ENCODE measurements at regions not wholly inside any gene's neighbourhood (a gene's known extent, or its start where the extent isn't known, plus 50 kb on each side); places are given as distances from the start of the nearest gene placed in this dataset.

DNA sequence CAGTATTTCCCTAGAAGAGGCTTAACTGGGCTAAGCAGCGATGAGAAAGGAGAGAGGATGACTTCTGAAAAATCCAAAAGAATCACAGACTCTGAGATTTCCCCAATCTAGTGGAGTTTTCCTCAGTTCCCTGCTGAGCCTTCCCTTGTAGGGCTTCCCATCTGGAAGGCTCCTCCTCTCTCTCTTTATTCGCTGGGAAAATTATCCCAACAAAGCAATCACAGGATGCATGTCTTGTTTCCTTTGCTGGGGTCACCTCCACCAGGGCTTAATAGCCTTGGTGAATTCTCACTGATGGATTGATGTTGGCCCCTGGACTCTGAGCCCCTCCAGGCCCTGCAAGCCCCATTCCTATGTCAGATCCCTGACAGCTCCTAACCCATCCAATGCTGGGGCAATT is 69.8 kb upstream of the MAFB start:
- Mint-ChIP-seq H3K9me3 (no peaks in the 10 kb centered on the region), H3K36me3 (ENCODE audit: insufficient read depth in 2 of 2) (no peaks in the 10 kb centered on the region), H3K4me3 (no peak overlapping the region), H3K27me3 (ENCODE audit: low read depth) (no peaks in the 10 kb centered on the region), H3K27ac (no peak overlapping the region), H3K4me1 (ENCODE audit: low read depth) (peaks cover 23% of the 10 kb centered on the region)
- no peak for ATAC-seq (replicated peaks in 1 of 2)
- DNase-seq: no peak

DNA sequence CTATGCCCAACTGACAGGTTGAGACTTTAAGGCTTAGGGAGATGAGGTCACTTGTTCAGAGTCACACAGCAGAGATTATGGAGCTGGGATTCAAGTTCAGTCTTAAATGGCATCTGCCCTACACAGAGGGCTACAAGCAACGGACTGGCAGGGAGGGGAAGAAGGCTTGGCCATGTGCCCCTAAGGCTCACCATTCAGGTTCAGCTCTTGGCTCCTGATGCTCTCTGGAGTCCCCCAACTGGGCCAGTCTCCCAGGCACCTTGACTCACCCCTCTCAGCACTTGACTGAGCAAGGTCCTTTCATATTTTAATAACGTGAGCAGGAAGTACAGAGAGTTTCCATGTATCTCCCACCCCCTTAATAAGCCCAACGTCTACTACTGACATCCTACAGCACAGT is 71.4 kb upstream of the MAFB start:
- Mint-ChIP-seq H3K4me1 (ENCODE audit: low read depth) (peaks cover 23% of the 10 kb centered on the region), H3K9me3 (no peaks in the 10 kb centered on the region)

DNA sequence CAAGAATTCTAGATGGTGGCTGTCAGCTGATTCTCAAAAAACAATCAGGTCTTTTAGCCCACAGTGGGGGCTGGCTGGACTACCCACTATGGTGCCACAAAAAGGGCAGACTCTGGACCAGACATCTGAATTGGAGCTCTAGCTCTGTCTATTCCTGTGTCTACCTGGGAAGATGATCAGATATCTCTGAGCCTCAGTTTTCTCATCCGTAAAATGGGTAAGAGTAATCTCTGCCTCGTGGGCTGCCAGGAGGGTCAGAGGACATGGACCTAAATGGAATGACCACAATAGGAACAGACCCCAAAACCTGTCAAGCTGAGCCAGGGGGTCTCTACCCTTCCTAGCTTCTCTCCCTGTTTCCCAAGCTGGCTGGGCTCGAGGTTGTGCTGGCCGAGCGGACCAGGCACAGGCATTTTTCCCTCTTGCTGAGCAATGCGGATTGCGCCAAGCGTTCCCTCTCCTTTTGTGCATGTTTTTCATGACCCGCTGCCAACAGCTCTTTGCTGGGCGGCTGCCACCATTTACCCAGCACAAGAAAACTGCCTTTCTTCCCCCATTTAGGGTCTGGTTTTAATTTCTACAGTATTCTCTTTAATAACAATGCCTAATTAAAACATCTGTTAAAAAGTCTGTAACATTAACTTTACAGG is 74.7 kb upstream of the MAFB start:
- ATAC-seq (replicated peaks in 1 of 2): no peak

More for the DNA sequence above, 71.4 kb upstream of the MAFB start:
- Mint-ChIP-seq H3K27me3 (ENCODE audit: low read depth) (no peaks in the 10 kb centered on the region), H3K27ac (no peak overlapping the region), H3K36me3 (ENCODE audit: insufficient read depth in 2 of 2) (no peaks in the 10 kb centered on the region), H3K4me3 (no peak overlapping the region)
- ATAC-seq (replicated peaks in 1 of 2) (no peak), DNase-seq (no peak)

DNA sequence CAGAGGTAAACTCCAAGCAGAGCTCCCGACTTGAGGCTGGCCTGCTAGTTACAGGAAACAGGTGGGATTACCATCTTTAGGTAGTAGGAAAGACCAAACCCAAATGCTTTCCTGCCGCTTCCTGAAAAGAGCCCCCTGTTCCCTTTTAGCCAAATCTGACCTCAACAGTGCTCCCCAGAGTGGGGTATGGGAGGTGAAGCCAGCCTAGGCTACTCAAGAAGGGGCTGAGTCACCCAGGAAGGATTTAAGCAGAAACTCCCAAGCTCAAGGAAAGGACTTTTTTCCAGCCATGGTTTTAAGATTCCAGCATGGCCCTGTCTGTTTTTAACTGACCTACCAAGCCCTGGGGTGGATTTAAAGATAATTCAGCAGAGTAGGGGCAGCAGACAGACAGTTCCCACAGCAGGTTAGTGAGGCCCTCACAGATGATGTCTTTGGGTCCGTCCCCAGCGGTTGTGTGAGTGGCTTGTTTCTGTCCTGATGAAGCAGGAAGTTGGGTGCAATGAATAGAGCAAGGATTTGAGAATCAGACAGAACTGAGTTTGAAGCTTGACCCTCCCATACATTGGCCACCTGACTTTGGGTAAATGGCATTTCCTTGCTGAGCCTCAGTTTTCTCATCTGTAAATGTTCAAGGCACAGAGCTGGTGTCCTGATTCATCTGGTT is 76.9 kb upstream of the MAFB start:
- Mint-ChIP-seq H3K9me3 (no peaks in the 10 kb centered on the region), H3K27me3 (ENCODE audit: low read depth) (no peaks in the 10 kb centered on the region), H3K27ac (no peak overlapping the region), H3K36me3 (ENCODE audit: insufficient read depth in 2 of 2) (no peaks in the 10 kb centered on the region), H3K4me1 (ENCODE audit: low read depth) (no peaks in the 10 kb centered on the region), H3K4me3 (no peak overlapping the region)
- no peak for DNase-seq
- no peak for ATAC-seq (replicated peaks in 1 of 2)

More for the DNA sequence above, 74.7 kb upstream of the MAFB start:
- no peak overlapping the region for H3K27ac Mint-ChIP-seq
- H3K9me3 Mint-ChIP-seq: no peaks in the 10 kb centered on the region
- H3K36me3 Mint-ChIP-seq (ENCODE audit: insufficient read depth in 2 of 2): no peaks in the 10 kb centered on the region
- H3K27me3 Mint-ChIP-seq (ENCODE audit: low read depth): no peaks in the 10 kb centered on the region
- peaks cover under 1% of the 10 kb centered on the region for H3K4me1 Mint-ChIP-seq (ENCODE audit: low read depth)
- no peak overlapping the region for H3K4me3 Mint-ChIP-seq
- no peak for DNase-seq

DNA sequence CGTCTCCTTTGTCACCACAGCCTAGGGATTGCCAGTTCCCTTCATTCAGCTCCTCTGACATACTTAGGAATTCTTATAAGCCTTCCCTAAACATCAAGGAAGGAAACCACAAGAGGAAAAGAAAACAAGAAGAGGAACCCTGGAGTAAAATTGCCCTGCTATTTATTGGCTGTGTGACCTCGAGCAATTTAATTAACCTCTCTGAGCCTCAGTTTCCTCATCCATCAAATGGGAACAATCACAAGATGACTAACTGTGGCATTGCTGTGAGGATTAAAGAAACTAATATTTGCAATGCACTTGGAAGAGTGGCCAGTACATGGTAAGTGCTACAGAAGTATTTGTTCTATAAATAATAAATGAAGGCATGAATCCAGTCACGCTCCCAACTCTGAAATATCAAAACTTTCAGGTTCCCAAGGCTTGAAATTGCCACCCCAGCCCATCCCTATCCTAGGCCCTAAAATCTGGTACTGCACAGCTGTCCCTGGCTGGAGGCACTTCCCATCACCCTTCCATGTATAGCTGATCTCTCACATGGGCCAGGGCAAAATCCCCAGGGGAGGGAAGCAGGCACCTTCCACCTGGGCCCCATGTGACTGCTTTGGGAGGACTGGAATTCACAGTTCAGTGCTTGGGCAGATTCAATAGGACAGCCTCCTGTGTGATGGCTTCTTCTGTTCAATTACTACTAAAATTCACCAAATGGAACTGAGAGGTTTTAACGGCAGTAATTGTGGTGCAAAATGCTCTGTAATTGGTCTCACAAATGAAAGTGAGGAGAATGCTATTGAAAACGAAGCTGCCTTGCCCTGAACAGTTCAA is 78.0 kb upstream of the MAFB start:
- Mint-ChIP-seq H3K27ac (no peak overlapping the region), H3K27me3 (ENCODE audit: low read depth) (no peaks in the 10 kb centered on the region), H3K4me3 (no peak overlapping the region), H3K9me3 (no peaks in the 10 kb centered on the region), H3K4me1 (ENCODE audit: low read depth) (no peaks in the 10 kb centered on the region), H3K36me3 (ENCODE audit: insufficient read depth in 2 of 2) (no peaks in the 10 kb centered on the region)
- no peak for ATAC-seq (replicated peaks in 1 of 2)
- DNase-seq: no peak

DNA sequence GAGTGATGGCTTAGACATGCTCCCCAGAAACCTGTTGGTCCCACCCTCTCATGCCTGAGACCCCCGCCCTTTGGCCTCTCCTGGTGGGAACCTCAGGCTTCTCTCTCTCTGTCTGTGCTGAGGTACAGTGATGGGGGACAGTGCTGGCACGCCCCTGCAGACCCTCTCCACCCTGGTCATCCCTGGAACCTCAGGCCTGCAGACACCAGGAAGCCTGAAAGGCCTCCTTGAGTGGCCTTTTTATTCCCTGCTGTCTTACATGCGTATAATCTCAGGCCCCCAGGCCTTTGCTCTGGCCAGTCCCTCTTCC is 78.5 kb upstream of the MAFB start:
- Mint-ChIP-seq H3K27me3 (ENCODE audit: low read depth) (no peaks in the 10 kb centered on the region), H3K9me3 (no peaks in the 10 kb centered on the region), H3K27ac (no peak overlapping the region), H3K4me1 (ENCODE audit: low read depth) (no peaks in the 10 kb centered on the region), H3K4me3 (no peak overlapping the region), H3K36me3 (ENCODE audit: insufficient read depth in 2 of 2) (no peaks in the 10 kb centered on the region)
- DNase-seq (no peak), ATAC-seq (replicated peaks in 1 of 2) (no peak)

DNA sequence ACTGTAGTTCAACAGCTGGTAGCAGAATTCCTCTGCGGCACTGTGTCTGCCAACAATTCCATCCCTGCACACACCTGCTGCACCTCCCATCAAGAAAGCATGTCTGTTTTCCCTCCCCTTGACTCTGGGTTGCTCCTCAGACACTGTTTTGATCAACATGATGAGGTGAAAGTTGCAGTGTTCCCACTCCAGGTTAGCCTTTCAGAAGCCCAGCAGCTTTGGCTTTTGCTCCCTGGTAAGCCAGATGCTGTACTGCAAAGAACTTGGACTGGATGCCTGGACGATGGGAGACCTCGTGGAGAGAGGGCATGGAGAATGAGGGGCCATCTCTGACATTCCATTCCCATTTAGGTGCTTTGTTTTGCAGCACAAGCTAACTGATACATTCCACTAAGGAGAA is 79.1 kb upstream of the MAFB start:
- Mint-ChIP-seq H3K36me3 (ENCODE audit: insufficient read depth in 2 of 2) (no peaks in the 10 kb centered on the region), H3K27ac (no peak overlapping the region), H3K4me3 (no peak overlapping the region), H3K27me3 (ENCODE audit: low read depth) (no peaks in the 10 kb centered on the region), H3K4me1 (ENCODE audit: low read depth) (no peaks in the 10 kb centered on the region), H3K9me3 (no peaks in the 10 kb centered on the region)
- DNase-seq (no peak), ATAC-seq (replicated peaks in 1 of 2) (no peak)

DNA sequence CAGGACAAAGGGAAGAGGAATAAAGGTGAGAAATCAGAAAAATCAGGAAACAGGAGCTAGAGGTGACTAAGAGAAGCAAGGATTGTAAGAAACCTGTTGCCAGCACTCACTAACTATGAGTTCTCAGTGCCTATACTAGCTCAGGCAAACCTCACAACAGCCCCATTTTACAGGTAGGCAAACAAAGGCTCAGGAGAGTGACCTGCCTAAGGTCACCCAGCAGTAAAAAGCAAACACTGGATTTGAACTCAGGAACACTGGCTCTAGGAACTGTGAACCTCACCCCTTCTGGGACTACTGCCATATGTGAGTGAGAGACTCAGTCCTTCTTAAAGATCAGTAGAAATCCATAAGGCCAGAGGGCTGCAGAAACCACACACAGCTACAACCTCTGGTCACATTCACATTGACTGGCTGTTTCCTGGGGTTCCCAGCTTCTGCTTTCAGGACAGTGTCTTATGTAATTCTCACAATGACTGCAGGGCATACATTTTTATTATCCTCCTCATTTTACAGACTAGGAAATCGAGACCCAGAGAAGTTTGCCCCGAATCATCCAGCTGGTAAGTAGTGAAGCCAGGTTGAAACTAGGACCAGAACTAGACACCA is 80.7 kb upstream of the MAFB start:
- H3K4me1 Mint-ChIP-seq (ENCODE audit: low read depth): no peaks in the 10 kb centered on the region

DNA sequence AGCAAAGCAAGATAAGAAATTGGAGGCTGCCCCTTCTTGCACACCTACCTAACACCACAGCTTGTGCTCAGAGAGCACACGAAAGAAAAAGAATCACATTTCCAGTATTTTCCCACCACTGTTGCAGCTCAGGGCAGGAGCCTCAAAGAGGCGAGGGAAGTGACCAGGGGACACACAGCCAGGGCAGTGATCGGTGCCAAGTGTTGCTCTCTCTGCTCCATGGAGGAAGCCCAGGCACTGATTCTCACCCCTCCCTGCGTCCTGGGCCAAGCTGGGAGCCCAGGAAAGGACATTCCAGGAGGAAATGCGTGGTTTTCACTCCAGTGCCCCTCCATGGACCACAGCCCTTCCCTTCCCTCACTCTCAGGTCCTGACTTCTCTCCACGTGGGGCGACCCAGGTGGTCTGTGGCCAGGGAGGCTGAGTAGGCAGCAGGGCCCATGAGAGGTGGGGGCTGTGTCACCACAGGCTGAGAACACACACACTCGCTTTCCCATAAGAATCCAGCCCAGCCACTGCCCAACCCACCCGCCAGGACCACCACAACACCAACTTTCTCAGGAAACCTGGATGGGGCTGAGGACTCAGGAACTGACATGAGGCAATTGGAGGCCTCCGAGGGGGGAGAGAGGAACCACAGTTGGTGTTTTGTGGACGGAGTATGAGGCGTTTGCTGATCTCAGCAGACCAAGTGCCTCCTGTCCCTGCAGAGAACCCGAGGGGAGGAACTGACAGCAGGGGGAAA is 81.7 kb upstream of the MAFB start:
- Mint-ChIP-seq H3K27me3 (ENCODE audit: low read depth) (no peaks in the 10 kb centered on the region), H3K4me1 (ENCODE audit: low read depth) (no peaks in the 10 kb centered on the region), H3K9me3 (no peaks in the 10 kb centered on the region), H3K27ac (no peak overlapping the region), H3K4me3 (no peak overlapping the region), H3K36me3 (ENCODE audit: insufficient read depth in 2 of 2) (no peaks in the 10 kb centered on the region)
- DNase-seq (no peak), ATAC-seq (replicated peaks in 1 of 2) (no peak)

More for the DNA sequence above, 80.7 kb upstream of the MAFB start:
- DNase-seq (no peak), ATAC-seq (replicated peaks in 1 of 2) (no peak)
- Mint-ChIP-seq H3K9me3 (no peaks in the 10 kb centered on the region), H3K27ac (no peak overlapping the region), H3K27me3 (ENCODE audit: low read depth) (no peaks in the 10 kb centered on the region), H3K36me3 (ENCODE audit: insufficient read depth in 2 of 2) (no peaks in the 10 kb centered on the region), H3K4me3 (no peak overlapping the region)

DNA sequence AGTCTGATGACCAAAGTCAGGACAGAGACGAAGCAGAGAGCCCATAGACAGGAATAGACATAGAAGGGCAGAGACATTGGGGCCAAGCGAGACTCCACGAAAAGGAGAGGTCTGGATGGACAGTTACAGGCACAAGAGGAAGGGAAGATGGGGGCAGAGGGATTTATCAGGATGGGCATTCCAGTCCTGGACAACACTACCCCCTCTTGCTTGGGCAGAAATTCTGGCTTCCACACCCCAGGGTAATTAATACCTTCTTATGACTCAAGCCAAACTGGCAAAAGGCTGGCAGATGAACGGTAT is 82.2 kb upstream of the MAFB start:
- H3K4me1 Mint-ChIP-seq (ENCODE audit: low read depth): no peaks in the 10 kb centered on the region
- no peaks in the 10 kb centered on the region for H3K9me3 Mint-ChIP-seq
- no peak for ATAC-seq (replicated peaks in 1 of 2)
- no peaks in the 10 kb centered on the region for H3K36me3 Mint-ChIP-seq (ENCODE audit: insufficient read depth in 2 of 2)
- no peak for DNase-seq
- no peak overlapping the region for H3K4me3 Mint-ChIP-seq
- no peaks in the 10 kb centered on the region for H3K27me3 Mint-ChIP-seq (ENCODE audit: low read depth)
- no peak overlapping the region for H3K27ac Mint-ChIP-seq

DNA sequence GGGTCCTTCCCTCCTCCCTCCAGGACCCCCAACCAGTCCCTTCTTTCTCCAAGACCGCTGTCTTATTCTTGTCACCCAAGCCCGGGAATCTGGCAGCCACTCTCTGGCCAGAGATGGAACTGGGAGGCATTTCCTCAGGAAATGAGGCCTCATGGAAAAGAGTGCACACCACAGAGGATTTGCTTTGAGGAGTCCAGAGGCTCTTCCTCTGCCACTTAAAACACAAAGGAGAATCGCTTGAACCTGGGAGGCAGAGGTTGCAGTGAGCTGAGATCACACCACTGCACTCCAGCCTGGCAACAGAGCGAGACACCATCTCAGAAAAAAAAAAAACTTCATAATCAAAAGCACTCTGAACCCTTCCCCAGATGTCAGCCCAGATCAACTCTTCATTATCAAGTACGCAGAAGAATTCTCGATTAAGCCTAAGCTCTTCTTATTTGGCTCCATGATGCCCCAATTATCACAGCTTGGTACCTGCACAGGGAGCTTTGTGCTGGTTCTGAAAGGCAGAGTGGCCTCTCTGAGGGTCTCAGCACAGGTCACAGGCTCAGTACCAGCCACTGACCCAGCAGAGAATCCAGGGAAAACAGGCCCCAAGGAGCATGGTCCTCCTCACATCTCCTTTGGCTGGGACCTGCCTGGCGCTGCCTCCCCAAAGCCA is 82.9 kb upstream of the MAFB start:
- no peaks in the 10 kb centered on the region for H3K4me1 Mint-ChIP-seq (ENCODE audit: low read depth)
- H3K27ac Mint-ChIP-seq: no peak overlapping the region
- DNase-seq (no peak), ATAC-seq (replicated peaks in 1 of 2) (no peak)
- no peak overlapping the region for H3K4me3 Mint-ChIP-seq
- H3K9me3 Mint-ChIP-seq: no peaks in the 10 kb centered on the region
- no peaks in the 10 kb centered on the region for H3K27me3 Mint-ChIP-seq (ENCODE audit: low read depth)
- H3K36me3 Mint-ChIP-seq (ENCODE audit: insufficient read depth in 2 of 2): no peaks in the 10 kb centered on the region

DNA sequence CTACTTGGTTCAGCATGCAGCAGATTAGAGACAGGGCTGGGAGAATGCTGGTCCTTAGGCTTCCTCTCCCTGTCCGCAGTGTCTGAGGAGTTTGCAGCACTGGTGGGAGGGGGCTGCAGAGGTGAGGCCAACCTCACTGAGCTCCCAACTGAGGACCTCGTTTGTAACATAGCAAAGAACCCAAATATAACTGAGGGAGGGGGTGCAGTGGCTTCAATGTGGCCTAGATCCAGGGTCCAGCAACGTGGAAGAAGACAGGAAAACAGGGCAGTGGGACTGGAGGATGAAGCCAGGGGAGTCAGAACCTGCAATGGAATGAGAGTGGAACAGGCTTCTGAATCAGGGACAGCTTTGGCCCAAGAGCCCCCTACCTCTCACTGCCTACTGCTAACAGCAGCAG is 84.3 kb upstream of the MAFB start:
- Mint-ChIP-seq H3K4me1 (ENCODE audit: low read depth) (no peaks in the 10 kb centered on the region), H3K9me3 (no peaks in the 10 kb centered on the region), H3K27ac (no peak overlapping the region), H3K36me3 (ENCODE audit: insufficient read depth in 2 of 2) (no peaks in the 10 kb centered on the region), H3K27me3 (ENCODE audit: low read depth) (peaks cover 2% of the 10 kb centered on the region), H3K4me3 (no peak overlapping the region)
- no peak for ATAC-seq (replicated peaks in 1 of 2)
- no peak for DNase-seq

Data from activated T-cell treated with anti-CD3 and anti-CD28 coated beads, Interleukin-2, amount 50 U/mL, for 72 hours (primary cell).